Tibial nerve (tissue), 3 donors: ENCODE measurements at regions not wholly inside any gene's neighbourhood (a gene's known extent, or its start where the extent isn't known, plus 50 kb on each side); places are given as distances from the start of the nearest gene placed in this dataset.

Source experiments
- POLR2A ChIP-seq, 2 donors: fragments of 450-650 bp; IDR thresholded peaks; one replicate each; pipeline ENCODE4 v1.6.1; 2017; ENCODE audit warnings: antibody characterized with exemption in 2 of 2, mild to moderate bottlenecking in 2 of 2, moderate library complexity in 2 of 2
- TF ChIP-seq, protein P1 (sequence below), 5 experiments: fragments of 200-600 bp in 3 of 5; fragments of 450-650 bp in 2 of 5; sonication (generic) in 3 of 5; IDR thresholded peaks; one replicate each; pipeline ENCODE4 v1.5.1; 2016 to 2019; ENCODE audit warnings: antibody characterized with exemption in 5 of 5, mild to moderate bottlenecking in 3 of 5, moderate library complexity in 2 of 5

DNA sequence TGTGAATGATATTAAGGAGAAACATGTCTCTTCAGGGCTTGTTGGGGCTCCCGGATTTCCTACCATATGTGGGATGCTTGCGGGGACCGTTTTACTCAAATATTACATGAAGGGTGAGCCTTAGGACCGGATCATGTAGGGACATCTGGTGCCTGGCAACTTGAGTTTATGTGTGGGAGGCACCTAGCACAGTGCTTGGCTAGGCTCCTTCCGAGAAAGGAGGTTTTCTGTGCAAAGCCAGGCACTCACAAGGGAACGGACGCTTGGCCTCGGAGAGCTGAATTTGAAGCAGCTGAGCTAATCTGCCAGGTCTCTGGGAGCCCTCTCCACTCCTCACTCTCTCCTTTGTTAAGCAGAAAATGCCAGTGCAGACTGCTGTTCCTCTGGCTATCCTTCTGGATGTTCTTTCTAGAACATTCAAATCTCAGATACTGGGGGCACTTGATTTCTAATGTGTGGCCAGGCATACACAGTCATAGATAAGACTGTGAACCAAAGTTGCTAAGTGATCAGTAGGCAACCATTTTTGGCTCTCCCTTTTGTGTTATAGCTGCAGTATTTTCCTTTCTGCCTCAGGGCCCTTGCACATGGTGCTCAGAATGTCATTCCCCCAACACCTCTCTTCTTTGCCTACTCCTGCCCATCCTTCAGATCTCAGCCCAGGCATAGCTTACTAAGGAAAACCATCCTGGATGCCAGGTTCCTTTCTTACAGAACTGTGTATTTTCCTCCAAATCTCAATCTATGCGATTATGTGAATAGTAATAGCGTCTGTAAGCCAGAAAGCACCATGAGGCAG lies 216.6 kb upstream of the CSF3R start:
- TF ChIP-seq, protein P1, sequence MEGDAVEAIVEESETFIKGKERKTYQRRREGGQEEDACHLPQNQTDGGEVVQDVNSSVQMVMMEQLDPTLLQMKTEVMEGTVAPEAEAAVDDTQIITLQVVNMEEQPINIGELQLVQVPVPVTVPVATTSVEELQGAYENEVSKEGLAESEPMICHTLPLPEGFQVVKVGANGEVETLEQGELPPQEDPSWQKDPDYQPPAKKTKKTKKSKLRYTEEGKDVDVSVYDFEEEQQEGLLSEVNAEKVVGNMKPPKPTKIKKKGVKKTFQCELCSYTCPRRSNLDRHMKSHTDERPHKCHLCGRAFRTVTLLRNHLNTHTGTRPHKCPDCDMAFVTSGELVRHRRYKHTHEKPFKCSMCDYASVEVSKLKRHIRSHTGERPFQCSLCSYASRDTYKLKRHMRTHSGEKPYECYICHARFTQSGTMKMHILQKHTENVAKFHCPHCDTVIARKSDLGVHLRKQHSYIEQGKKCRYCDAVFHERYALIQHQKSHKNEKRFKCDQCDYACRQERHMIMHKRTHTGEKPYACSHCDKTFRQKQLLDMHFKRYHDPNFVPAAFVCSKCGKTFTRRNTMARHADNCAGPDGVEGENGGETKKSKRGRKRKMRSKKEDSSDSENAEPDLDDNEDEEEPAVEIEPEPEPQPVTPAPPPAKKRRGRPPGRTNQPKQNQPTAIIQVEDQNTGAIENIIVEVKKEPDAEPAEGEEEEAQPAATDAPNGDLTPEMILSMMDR (IDR thresholded peaks at IDR 0.05) = no peak
- no peak for TF ChIP-seq POLR2A (IDR thresholded peaks at IDR 0.05)
